ENCODE measurements at regions not wholly inside any gene's neighbourhood (a gene's known extent, or its start where the extent isn't known, plus 50 kb on each side); places are given as distances from the start of the nearest gene placed in this dataset.

DNA sequence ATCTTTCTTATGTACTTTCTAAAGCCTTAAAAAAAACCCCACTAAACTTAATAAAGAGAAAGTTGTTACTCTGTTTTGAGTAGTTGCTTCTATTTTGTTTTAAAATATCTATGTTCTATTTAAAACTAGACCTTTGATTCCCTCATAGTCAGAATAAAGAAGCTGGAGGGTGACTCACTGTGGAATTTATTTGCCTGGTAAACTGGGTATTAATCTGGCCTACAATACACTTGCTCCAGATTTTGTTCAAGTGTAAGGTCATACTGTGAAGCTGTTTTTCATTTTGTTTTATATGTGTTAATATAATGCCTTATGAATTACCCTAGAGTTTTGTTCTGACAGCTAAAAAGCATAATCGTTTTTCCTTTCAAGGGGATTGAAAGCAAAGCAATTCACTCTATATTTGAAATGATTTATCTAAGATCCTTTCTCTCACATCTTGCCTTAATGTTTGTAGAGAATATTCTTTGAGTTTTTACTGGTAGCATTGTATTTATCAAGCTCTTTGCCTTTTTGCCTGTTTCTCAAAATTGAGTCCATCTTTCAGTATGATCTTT lies 277.4 kb upstream of the PITX2 start:
- DNase-seq = no peak

DNA sequence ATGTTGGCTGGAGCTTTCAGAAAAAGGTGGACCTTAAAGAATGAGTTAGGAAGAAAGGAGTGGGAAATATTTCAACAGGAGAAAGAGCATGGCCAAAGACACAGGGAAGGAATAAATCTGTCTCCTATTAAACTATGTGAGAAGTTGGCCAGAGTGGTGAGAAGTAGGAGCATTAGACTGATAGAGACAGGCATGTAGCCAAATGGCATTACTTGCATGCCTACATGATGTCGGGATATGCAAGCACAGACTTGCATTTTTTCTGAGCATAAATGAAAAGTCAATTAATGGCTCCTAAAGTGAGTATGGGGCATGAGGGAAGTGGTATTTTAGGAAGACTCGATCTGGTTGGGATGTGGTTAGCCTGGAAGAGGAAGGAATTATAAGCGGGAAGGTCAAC lies 279.6 kb upstream of the PITX2 start:
- no peak for DNase-seq

GRCh38 chr4:110904435-110905065 lies 281.7 kb upstream of the PITX2 start:
- no peak for DNase-seq

- DNase-seq = no peak
Measured at GRCh38 chr4:110905367-110905766, 282.5 kb upstream of the PITX2 start.

GRCh38 chr4:110907801-110908313 lies 285.0 kb upstream of the PITX2 start:
- DNase-seq = no peak

DNA sequence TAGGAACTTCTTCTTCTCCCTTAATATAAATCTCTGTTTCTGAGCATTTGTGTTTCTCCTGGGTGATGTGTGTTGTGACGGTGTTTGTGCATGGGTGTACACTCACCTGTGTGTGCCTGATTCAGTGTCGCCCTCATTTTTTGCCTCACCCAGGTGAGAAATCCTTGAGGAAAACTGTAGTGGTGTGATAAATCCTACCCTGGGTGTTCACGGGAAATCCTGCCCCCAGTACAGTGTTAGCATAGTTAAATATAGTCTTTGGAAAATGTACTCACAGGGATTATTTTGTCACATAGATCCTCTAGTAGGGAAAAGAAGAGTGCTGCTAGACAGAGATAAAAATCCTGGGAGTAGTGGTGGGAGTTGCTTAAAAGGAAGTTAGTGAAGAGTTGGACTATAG lies 291.9 kb upstream of the PITX2 start:
- DNase-seq = no peak

GRCh38 chr4:110915301-110915700 lies 292.4 kb upstream of the PITX2 start:
- DNase-seq = no peak

DNA sequence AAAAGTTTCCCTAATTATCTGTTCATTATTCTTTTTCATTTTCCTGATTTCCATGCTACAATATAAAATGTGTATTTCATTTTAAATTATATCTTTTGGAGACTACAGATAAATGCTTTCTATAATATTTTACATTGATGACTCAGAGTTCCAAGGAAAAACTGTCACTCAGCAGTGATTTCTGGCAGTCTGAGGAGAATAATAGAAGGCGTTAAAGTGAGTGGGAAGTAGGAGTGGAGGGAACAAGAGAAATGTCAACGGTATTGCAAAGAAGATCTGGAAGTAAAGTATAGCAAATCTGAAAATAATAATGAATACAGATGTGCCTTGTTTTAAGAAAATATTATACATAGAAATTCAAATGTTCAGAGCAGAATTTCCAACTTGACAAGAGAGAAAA lies 293.6 kb upstream of the PITX2 start:
- no peak for DNase-seq

GRCh38 chr4:110917835-110918234 lies 295.0 kb upstream of the PITX2 start:
- DNase-seq = no peak

DNA sequence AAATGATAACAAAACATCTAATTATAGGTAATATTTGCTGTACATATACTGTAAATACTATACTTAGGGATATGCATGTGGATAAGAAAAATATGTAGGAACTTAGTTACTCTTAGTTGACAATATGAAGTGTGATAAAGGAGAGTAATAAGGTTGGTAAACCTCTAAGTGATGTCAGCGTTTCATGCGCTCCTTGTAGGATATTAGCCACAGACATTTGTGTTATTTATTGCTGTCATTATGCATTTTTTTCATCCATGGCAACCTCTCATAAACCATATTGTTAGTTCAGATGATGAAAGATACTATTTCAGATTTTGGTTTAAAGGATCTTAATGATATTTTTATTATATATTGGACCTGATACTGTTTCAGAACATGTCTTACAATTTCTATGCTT lies 298.1 kb upstream of the PITX2 start:
- no peak for DNase-seq

- DNase-seq = no peak
Measured at GRCh38 chr4:110924761-110925160, 301.9 kb upstream of the PITX2 start.

GRCh38 chr4:110926841-110927400 lies 304.0 kb upstream of the PITX2 start:
- DNase-seq = no peak

GRCh38 chr4:110933341-110933740 lies 310.5 kb upstream of the PITX2 start:
- DNase-seq = no peak

DNA sequence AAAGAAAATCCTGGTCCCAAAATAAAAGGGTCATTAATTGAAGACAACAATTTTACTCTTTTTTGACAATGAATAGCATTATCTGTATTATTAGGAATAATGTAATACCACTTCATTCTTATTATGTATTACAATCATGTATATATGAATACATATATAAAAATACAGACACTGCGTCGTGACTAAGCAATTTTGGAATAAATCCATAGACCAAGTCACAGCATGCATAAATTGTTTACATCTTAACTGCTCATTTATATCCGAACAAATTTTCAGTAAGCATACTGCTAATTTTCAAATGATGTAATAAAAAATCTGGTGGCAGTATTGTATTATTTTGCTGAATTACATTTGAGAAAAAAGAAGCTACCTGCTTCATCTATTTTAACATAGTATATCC lies 321.6 kb upstream of the PITX2 start:
- no peak for DNase-seq

GRCh38 chr4:110945600-110945999 lies 322.7 kb upstream of the PITX2 start:
- no peak for DNase-seq

- no peak for DNase-seq
Measured at GRCh38 chr4:110949542-110949941, 326.7 kb upstream of the PITX2 start.

GRCh38 chr4:110950731-110951130 lies 327.9 kb upstream of the PITX2 start:
- no peak for DNase-seq

- no peak for DNase-seq
Measured at GRCh38 chr4:110953191-110953590, 330.3 kb upstream of the PITX2 start.

- no peak for DNase-seq
Measured at GRCh38 chr4:110953898-110954297, 331.0 kb upstream of the PITX2 start.

DNA sequence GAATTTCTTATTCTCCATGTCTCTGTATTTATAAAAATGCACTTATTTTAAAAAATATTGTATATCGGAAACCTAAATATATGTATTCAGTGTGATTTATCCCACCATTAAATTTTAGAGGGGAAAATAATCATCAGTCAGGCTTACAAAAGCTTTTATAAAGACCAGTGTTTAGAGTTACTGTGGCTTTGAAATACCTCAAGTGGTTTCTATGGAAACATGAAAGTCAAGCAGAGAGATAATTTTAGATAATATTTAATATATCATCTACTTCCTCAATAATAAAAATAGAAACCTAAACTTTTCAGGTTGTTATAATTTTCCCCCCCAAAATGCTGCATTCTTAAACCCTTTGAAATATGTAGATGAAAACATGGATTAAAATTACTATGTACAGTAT lies 332.9 kb upstream of the PITX2 start:
- DNase-seq = no peak

GRCh38 chr4:110959041-110959643 lies 336.3 kb upstream of the PITX2 start:
- no peak for DNase-seq

DNA sequence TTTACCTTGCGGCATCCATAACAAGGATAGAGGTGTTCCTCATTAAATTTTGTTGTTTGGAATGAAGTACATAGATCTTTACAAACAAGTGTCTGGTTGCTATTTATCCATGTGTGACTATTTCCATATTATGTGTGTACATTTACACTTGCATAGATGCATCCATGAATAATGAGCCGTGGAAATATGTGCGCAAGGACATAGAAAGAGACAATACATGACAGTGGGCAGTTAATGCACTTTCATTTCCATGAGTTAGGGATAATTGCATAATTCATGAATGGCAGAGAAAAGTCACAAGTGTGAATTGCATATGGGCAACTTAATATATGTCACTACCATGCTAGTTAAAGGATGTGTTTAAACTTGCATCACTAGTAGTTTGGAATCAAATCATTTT lies 338.2 kb upstream of the PITX2 start:
- DNase-seq = no peak

- no peak for DNase-seq
Measured at GRCh38 chr4:110962616-110963015, 339.7 kb upstream of the PITX2 start.

DNA sequence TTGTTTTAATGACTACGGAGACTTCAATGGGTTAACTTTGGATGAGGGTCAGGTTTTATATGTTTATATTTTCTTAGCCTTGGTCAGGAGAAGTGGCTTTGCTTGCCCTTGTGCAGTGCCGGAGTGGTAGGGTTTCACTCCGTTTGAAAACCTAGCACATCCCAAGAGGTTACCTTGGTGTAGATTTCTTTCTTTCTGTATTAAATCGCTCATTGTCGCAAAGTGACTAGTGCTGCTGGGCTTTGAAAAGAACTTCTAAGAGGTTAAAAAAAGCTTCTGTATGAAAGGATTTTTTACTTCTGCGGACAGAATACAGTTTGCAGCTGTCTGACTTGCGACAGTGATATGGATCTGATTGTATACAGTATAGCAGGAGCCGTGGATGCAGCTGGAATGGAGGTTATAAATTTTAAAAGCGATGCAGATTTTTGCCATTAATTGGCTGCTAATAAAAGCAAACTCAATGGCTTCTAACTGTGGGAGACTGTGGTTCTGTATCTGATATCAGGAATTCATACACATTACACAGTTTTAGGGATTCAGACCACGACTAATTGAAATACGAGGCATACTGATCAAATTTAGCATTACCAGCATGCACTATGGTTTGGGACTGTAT lies 340.9 kb upstream of the PITX2 start:
- DNase-seq = no peak
